ENCODE measurements at regions not wholly inside any gene's neighbourhood (a gene's known extent, or its start where the extent isn't known, plus 50 kb on each side); places are given as distances from the start of the nearest gene placed in this dataset.

DNA sequence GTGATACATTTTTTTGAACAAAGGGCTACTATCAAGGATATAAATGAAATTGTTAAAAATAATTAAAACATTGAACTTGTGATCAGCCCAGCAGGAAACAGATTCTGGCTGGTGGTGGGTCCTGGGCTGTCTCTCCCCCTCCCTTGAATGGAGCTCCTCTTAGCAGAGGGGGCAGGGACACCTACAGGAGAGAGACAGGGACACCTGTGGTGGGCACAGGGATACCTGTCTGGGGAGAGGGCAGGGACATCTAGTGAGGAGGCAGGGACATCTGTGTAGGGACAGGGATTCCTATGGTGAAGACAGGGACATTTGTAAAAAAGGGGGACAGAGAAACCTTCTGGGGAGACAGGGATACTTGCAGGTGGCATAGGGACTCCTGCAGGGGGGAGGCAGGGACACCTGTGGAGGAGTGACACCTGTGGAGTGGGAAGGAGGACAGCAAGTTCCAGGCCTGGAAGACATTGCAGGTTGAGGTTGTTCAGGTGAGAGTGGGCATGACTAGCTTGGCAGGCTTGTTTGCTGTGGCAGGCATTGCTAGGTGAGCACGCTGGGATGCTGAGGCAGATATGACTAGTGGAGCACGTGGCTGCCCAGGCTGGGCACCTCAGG lies 264.2 kb downstream of the IRX2 start:
- no peak for DNase-seq

DNA sequence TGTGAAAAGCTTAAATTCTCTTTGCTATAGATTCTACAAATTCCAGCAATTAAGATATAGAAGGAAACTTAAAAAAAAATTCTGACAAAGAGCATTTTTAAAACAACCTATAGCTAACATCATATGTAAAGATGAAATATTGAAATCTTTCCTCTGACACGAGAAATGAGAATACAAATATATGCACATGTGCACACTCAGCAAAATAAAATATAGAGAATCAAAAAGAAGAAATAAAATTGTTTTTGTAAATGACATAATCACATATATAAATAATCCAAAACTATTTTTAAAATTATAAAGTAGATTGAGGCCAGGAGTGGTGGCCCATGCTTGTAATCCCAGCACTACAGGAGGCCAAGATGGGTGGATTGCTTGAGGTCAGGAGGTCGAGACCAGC lies 265.1 kb downstream of the IRX2 start:
- no peak for DNase-seq

DNA sequence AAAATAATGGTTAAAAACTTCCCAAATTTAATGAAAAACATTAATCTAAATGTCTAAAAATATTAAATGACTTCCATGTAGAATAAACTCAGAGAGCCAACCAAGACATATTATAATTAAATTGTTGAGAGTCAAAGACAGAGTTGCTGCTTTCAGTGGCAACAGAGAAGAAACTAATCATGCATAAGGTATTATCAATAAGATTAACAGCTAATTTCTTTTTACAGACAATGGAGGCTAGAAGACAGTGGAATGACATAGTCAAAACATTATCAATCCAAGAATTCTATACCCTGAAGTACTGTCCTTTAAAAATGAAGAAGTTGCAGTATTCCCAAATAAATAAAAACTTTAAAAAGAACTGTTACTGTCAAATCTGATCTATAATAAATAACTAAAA lies 268.7 kb downstream of the IRX2 start:
- no peak for DNase-seq

DNA sequence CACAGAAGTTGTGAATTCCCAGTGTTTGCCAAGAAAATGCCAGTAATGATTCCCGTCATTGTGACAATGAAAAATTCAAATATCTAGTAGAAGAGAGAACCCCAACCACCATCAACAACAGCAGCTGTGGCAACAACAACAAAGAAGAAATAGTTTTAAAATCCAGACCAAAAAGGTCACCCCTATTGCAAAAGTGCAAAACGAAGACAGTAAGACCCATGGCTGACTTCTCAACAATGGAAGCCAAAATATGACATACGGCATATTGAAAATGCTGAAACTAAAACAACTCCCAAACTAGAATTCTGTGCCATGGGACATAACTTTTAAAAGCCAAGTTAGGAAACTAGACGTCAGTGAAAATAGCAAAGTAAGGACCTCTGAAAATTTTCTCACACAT lies 270.6 kb downstream of the IRX2 start:
- no peak for DNase-seq

DNA sequence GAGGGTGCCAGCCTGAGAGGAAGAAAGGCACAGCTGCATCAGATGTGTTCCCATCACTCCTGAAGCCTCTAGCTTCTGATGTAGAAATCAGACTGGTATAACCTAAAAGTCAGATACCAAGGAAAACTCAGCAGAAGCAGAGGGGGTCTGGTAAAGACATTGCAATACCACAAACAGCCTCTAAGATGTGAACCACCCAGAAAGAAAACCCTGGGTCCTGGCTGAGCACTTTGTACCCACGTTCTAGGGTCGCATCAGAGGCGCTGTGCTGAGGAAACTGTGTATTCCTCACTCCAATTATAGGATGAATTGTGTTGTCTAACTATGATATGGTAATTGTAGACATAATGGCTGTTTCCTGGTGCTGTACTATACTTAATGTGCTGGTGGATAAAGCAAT lies 275.6 kb downstream of the IRX2 start:
- DNase-seq = no peak

DNA sequence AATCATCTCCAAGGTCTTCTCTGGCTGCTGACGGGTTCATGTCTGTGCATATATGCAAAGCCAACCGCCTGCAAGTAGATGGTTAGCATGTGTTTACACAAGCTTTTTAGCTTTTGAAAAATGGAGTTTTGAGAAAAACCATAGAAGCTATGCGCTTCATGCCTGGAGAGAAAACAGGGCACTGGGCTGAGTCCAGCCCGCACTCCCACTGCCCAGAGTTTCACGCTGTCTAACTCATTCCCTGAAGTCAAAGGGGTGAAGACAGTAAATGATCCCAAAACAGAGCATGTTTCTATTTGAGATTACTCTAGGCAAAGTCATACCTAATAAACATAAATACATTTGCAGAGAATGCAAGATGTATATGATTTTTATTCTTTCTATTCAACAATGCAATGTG lies 278.8 kb downstream of the IRX2 start:
- no peak for DNase-seq

DNA sequence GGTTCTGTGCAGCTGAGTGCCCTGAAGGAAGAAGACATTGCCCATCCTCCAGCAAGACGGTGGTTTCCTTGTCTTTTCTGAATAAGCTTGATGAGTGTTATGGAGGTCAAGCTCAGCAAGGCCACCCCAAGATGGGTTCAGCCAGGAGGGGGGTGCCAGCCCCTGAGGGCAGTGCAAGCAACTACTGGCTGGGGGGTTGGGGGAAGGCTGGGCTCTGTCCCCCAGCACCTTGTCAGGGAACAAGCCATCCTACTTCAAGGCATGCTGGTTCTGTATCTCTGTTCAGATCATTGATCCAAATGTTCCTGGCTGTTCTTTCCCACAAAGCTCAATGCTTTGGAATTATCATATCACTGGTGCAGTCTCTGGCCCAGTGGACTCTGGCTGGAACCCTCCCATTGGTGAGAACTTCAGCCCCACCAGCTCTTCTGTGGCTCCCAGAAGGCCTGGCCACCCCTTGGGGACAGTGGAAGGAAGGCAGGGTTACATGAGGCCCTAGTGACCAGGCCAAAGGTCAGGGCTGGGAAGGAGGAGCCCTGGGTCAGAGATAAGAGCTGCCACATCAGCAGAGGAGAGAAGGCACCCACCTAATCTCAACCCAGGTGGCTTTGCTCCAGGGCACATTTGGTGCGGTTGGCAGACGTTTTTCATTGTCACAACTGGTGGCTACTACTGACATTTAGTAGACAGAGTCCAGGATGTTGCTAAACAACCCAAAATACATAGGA lies 280.2 kb downstream of the IRX2 start:
- DNase-seq = no peak

DNA sequence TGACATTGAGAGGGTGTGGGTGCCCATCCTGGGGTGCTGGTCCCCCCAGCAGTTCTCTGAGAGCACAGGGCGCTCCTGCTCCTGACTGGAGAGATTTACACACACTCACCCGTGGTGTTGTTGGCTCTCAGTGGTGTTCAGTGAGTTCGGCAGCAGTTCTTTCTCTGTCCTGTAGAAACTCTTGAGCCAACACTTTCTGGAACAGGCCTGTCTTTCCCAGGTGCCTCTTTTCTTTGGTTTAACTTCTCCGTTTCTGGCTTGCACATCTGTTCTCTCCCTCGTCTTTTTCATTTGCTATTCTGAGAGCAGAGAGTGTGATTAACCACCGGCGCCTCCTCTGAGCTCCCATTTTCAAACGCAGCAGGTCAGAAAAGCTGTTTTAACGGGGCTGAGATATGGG lies 284.5 kb downstream of the IRX2 start:
- DNase-seq = no peak

DNA sequence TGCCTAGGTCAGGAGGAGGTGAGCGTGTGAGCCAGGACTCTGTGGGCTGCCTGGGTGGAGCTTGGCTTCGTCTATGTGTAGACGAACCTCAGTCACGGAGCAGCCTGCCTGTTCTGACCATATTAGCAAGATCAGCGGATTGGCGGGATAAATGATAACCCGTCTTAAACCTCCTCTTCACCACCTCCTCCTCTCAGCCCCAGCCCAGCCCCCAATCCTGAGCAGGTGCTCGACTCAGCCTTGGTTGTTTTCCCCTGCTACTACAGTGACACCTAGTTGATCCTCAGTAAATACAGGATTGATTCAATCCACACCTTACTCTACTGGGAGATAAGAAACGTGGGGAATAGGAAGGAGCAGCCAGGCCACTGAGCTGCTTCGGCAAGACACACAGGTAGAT lies 286.1 kb downstream of the IRX2 start:
- peak in 1 of 2 experiments; percentile 7 for DNase-seq

DNA sequence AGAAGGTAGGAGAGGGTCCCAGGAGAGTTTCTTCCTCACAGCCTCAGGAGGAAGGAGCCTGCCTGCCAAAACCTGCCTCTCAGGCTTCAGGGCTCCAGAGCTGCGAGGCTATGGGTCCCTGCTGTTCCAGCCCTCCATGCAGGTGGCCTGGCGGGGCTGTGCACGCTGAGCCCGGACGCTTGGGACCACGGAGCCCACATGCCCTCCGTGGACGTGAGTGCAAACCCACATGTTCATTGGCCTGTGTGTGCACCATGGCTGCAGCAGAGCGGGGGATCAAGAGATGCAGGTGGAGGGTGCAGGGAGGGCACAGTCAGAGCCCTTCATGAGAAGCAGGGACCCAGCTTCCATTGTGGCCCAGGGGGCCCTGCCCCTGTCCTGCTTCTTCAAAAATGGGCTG lies 287.3 kb downstream of the IRX2 start:
- DNase-seq = no peak

DNA sequence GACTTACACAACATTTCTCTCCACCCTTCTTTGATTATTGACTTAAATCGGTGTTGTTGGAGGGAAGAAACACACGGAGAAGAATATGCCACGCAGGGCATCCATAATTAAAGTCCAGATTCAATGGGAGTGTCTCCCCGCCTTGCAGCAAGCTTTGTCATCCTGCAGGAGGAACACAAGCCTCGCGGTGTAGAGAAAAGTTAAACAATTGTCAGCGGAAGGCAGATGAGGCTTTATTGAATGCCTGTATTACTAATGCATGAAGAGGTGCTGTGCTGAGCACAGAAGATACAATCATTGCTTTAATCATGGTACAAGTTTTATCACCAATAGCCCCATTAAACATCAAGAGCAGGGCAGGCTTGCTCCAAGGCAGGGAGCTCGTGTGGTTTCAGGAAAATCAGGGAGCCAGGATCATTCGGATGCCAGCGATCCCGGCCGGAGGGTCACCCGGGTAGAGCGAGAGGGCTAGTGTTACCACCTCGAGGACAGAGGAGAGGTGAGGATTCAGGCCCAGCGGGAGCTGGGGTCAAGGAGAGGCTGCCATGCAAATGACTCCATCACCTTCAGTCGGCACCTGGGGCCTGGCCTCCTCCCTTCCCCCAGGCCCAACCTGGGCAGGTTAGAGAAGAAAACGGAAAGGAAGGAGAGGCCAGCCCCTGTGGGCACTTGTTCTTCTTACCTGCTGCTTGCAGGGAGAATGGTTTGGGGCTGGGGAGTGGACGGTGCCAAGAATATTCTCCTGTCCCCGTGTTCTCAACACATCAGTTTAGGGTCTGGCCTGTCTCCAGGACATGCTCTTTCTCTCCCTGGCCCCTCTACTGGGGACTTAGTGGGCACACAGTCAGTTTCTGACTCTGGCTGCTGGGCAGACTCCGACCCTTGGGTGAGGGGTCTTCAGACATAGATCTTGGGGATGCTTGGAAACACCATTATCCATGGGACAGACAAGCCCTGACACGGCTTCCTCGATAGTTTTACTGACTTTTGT lies 289.5 kb downstream of the IRX2 start:
- DNase-seq = no peak

DNA sequence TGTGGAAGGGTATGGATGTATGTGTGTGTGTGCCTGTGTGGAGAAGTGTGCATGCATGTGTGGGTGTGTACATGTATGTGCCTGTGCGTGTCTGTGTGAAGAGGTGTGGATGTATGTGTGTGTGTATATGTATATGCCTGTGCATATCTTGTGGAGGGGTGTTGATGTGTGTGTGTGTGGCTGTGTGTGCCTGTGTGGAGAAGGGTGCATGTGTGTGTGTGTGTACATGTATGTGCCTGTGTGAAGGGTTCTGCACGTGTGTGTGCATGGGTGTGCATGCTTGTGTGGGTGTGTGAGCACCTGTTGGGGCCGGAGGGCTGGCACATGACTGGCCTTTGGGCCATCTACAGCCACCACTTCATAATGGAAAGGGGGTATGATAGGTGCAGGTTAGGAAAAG lies 291.4 kb downstream of the IRX2 start:
- no peak for DNase-seq

DNA sequence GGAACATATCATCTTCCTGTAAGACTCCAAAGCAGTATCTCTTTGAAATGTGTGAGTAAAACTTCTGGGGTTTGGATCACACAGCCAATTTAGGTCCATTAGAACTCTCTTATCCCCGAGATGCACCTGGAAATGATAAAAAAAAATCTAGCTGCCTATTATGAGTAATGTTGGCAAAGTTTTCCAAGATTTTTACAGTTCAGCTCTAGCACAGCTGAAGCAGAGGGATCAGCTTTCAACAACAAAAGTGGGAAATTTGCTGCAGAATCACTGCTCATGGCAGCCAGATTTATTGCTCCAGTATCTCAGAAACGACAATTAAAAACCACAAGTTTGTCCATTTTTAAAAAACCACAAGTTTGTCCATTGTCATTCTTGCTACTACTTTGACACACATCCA lies 292.2 kb downstream of the IRX2 start:
- DNase-seq = no peak

DNA sequence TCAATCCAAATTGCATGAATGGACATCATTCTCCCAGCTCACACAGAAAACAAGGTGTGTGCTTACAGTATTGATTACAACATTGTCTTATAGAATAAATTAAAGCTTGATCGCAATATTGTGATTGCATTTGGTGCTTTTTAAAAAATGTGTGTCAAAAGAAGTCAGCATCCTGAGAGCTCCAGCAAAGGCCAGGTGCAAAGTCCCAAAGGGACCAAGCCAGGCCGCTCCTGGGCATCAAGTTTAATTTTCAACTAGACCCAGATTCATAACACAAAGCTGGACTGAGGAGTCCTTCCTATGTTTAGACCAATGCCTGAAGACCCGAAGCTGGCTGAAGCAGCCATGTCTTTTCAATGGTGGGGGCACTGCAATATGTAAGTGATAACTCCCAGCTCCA lies 295.6 kb downstream of the IRX2 start:
- no peak for DNase-seq

DNA sequence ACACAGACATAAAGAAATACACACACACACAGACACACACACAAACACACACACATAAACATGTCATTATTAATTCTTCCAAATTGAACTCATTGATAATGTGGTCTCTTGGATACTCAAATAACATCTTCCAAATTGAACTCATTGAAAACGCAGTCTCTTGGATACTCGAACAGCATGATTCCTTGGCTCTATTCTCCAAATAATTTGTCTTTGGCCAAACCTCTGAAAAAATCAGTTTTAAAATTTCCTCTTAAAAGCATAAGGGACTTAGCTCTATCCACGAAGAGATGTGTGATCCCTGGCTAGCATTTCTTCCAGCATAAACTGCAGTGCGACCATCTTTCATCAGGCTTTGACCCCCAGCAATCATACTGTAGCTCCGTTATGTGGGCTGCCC lies 296.6 kb downstream of the IRX2 start:
- no peak for DNase-seq

DNA sequence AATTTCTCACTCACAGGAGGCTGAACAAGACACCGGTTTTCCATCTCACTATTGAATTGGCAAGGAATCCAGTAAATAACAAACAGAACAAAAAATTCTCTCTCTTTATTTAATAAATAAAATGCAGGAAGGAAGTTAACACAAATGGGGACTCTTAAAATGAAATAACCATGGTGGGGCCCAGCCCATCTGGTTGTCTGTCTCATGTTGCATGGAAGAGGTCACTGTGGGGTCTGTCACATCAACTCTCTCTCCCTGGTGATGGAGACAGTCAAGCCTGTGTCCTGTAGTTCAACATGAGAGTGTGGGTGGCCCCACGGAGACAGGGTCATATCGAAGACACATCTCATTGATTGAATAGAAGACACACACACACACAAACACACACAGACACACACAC lies 297.7 kb downstream of the IRX2 start:
- no peak for DNase-seq

DNA sequence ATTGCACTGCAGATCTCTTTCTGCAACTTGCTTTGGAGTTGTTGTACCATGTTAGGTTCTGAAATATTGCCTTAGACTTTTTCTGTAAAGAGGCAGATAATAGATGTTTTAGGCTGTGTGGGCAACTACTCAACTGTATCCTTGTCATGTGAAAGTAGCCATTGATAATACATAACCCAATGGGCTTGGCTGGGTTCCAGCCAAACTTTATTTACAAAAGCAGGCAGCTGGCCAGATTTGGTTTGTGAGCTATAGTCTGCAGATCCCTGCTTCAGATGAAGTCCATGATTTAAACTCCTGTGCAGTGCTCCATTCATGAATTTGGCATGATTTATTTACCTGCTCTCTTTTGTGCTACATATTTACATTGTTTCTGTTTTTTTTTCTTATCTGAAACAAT lies 300.4 kb downstream of the IRX2 start:
- DNase-seq = no peak

DNA sequence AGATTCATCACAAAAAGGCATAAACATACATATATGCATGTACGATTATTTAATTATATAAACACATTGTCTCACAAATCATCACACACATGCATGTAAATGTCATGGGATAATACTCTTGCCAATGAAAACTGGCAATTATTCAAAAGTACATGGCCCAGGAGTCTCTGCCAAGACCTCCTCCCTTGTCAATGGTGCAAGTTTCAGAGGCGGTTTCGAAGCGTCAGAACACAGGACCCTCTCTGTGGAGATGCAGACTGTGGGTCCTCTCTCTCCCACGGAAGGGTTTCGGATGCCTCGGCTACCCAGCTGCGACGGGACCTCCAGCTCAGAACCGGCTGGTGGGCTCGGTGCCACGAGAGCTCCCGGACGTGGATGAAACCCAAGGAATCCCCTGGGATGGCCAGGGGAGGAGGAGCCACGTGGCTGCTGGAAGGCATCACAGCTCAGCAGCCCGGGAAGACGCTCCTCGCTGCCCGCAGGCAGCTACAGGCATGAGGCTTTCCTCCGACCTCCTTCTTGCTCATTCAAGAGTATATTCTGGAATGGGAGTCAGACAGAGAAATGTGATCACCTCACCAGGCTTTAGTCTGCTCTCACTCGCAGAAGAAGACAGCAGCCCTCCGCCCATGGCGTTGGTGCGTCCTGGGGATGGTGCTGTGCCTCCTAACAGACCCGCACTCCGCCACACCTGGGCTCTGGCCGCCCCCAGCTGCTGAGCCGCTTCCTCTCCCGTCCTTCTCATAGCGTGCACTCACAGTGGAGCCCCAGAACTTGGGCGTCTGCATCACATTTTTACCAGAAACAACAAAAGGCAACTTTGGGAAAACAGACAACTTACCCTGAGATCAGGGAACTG lies 308.8 kb downstream of the IRX2 start:
- no peak for DNase-seq

DNA sequence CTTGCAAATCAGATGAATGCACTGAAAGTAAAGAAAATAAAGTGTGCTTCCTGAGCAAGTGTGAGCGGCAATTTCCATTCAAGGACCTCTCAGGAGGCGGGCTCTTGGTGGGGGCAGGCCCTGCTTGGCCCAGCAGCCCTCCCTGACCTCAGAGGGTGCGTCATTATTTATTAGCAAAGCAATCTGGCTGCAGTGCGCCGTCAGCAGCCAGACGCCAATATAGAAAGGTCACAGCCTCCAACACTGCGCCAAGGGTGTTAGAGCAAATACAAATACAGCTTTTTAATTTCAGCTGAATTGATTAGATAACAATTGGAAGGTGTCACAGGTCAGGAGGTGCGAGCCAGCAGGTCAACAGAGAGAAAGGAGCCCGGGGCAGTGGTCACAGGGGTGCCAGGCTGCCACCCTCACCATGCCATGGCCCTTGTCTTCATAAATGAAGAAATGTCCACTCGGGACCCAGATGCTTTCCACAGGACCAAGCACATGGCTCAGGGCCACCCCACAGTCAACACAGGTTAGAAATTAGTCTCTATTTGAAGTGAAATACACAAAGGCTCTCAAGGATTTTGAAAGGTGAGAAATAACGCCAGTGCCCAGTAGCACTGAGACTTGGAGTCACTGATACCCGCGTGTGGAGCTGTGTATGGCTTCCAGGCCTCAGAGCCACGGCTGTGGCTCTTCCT lies 309.8 kb downstream of the IRX2 start:
- no peak for DNase-seq

DNA sequence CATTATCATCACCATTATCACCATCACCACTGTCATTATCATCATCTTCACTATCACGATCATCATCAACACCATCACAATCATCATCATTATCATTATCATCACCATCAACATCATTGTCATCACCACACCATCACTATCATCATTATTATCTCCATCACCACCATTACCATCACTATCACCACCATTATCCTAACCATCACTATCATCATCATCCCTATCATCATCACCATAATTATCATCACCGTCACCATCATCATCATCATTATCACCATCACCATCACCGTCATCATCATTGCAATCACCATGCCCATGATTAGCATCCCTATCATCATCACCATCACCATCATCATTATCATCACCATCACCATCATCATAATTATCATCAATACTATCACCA lies 311.9 kb downstream of the IRX2 start:
- no peak for DNase-seq

DNA sequence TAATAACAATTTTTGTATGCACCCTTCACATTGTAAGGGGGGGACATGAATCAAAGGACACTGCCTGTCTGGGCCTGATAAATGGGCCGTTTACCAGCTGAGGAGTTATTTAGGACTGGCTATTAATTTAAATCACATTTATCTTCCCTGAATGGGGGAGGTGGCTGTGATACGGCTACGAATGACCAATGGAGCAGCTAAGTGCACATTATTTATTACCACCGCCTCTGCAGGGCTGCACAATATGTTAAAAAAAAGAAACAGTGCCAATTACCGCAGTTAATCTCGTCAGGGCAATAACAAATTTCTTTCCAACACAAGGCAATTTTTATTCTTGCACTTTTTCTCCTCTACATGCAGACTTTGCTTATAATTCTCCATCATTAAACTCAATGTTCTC lies 318.4 kb downstream of the IRX2 start:
- no peak for DNase-seq

All from NCI-H187 (cell line).